ENCODE measurements at regions not wholly inside any gene's neighbourhood (a gene's known extent, or its start where the extent isn't known, plus 50 kb on each side); places are given as distances from the start of the nearest gene placed in this dataset.

GRCh38 chr5:86030753-86031152 is 587.0 kb upstream of the COX7C start:
- H4K20me1 ChIP-seq (ENCODE audit: insufficient read depth, low read length, poor library complexity, severe bottlenecking) = no peaks in the 10 kb centered on the region
- H3K9me3 ChIP-seq (ENCODE audit: insufficient read depth, low read depth, low read length) = no peaks in the 10 kb centered on the region
- H3F3A ChIP-seq (ENCODE audit: low read depth) = no peaks in the 10 kb centered on the region
- no peaks in the 10 kb centered on the region for H3K4me1 ChIP-seq (ENCODE audit: insufficient read depth, low read length, poor library complexity, severe bottlenecking)
- H3K27me3 ChIP-seq (ENCODE audit: insufficient read depth, low read length, poor library complexity, severe bottlenecking) = no peaks in the 10 kb centered on the region
- H3K79me2 ChIP-seq (ENCODE audit: insufficient read depth, low read length) = no peaks in the 10 kb centered on the region
- H3K9ac ChIP-seq (ENCODE audit: low read depth, low read length, poor library complexity, severe bottlenecking) = no peak overlapping the region
- H3K36me3 ChIP-seq (ENCODE audit: insufficient read depth, low read length) = no peaks in the 10 kb centered on the region
- TF ChIP-seq EZH2phosphoT487 (IDR thresholded peaks at IDR 0.05; ENCODE audit: borderline replicate concordance) = no peak
- no peak for TF ChIP-seq CTCF (conservative IDR thresholded peaks at IDR 0.05; ENCODE audit: low read length)
- H3K4me3 ChIP-seq (ENCODE audit: low read length, poor library complexity, severe bottlenecking) = no peak overlapping the region
- H2AFZ ChIP-seq (ENCODE audit: low read length) = no peak overlapping the region
- no peak overlapping the region for H3K4me2 ChIP-seq (ENCODE audit: low read depth, low read length, poor library complexity, severe bottlenecking)
- no peaks in the 10 kb centered on the region for H3K9me2 ChIP-seq (replicated peaks; ENCODE audit: low read depth, low read length)

- H3K79me2 ChIP-seq (ENCODE audit: insufficient read depth, low read length) = no peaks in the 10 kb centered on the region
- H2AFZ ChIP-seq (ENCODE audit: low read length) = no peak overlapping the region
- no peak overlapping the region for H3K9ac ChIP-seq (ENCODE audit: low read depth, low read length, poor library complexity, severe bottlenecking)
- no peaks in the 10 kb centered on the region for H3K9me2 ChIP-seq (replicated peaks; ENCODE audit: low read depth, low read length)
- H3K4me3 ChIP-seq (ENCODE audit: low read length, poor library complexity, severe bottlenecking) = no peak overlapping the region
- no peaks in the 10 kb centered on the region for H3K27me3 ChIP-seq (ENCODE audit: insufficient read depth, low read length, poor library complexity, severe bottlenecking)
- H3K36me3 ChIP-seq (ENCODE audit: insufficient read depth, low read length) = no peaks in the 10 kb centered on the region
- no peaks in the 10 kb centered on the region for H3K9me3 ChIP-seq (ENCODE audit: insufficient read depth, low read depth, low read length)
- H4K20me1 ChIP-seq (ENCODE audit: insufficient read depth, low read length, poor library complexity, severe bottlenecking) = no peaks in the 10 kb centered on the region
- H3K4me1 ChIP-seq (ENCODE audit: insufficient read depth, low read length, poor library complexity, severe bottlenecking) = no peaks in the 10 kb centered on the region
- TF ChIP-seq CTCF (conservative IDR thresholded peaks at IDR 0.05; ENCODE audit: low read length) (no peak), EZH2phosphoT487 (IDR thresholded peaks at IDR 0.05; ENCODE audit: borderline replicate concordance) (no peak)
- no peak overlapping the region for H3K4me2 ChIP-seq (ENCODE audit: low read depth, low read length, poor library complexity, severe bottlenecking)
- no peaks in the 10 kb centered on the region for H3F3A ChIP-seq (ENCODE audit: low read depth)
Observed at GRCh38 chr5:86038566-86038965, 579.2 kb upstream of the COX7C start.

- Histone ChIP-seq H3K9ac (ENCODE audit: low read depth, low read length, poor library complexity, severe bottlenecking) (no peak overlapping the region), H4K20me1 (ENCODE audit: insufficient read depth, low read length, poor library complexity, severe bottlenecking) (no peaks in the 10 kb centered on the region), H3K79me2 (ENCODE audit: insufficient read depth, low read length) (no peaks in the 10 kb centered on the region), H2AFZ (ENCODE audit: low read length) (no peak overlapping the region), H3K4me2 (ENCODE audit: low read depth, low read length, poor library complexity, severe bottlenecking) (no peak overlapping the region), H3K4me1 (ENCODE audit: insufficient read depth, low read length, poor library complexity, severe bottlenecking) (no peaks in the 10 kb centered on the region), H3K4me3 (ENCODE audit: low read length, poor library complexity, severe bottlenecking) (no peak overlapping the region), H3K36me3 (ENCODE audit: insufficient read depth, low read length) (no peaks in the 10 kb centered on the region), H3F3A (ENCODE audit: low read depth) (no peaks in the 10 kb centered on the region), H3K27me3 (ENCODE audit: insufficient read depth, low read length, poor library complexity, severe bottlenecking) (no peaks in the 10 kb centered on the region), H3K9me3 (ENCODE audit: insufficient read depth, low read depth, low read length) (no peaks in the 10 kb centered on the region), H3K9me2 (replicated peaks; ENCODE audit: low read depth, low read length) (no peaks in the 10 kb centered on the region)
- no peak for TF ChIP-seq EZH2phosphoT487 (IDR thresholded peaks at IDR 0.05; ENCODE audit: borderline replicate concordance)
Observed at GRCh38 chr5:86039351-86039750, 578.4 kb upstream of the COX7C start.

GRCh38 chr5:86070719-86071118 is 547.0 kb upstream of the COX7C start:
- Histone ChIP-seq H3K9me3 (ENCODE audit: insufficient read depth, low read depth, low read length) (no peaks in the 10 kb centered on the region), H4K20me1 (ENCODE audit: insufficient read depth, low read length, poor library complexity, severe bottlenecking) (no peaks in the 10 kb centered on the region), H3K4me2 (ENCODE audit: low read depth, low read length, poor library complexity, severe bottlenecking) (no peak overlapping the region), H3K79me2 (ENCODE audit: insufficient read depth, low read length) (no peaks in the 10 kb centered on the region), H3K36me3 (ENCODE audit: insufficient read depth, low read length) (no peaks in the 10 kb centered on the region), H3K27me3 (ENCODE audit: insufficient read depth, low read length, poor library complexity, severe bottlenecking) (no peaks in the 10 kb centered on the region), H3F3A (ENCODE audit: low read depth) (no peaks in the 10 kb centered on the region), H3K9ac (ENCODE audit: low read depth, low read length, poor library complexity, severe bottlenecking) (no peak overlapping the region), H3K9me2 (replicated peaks; ENCODE audit: low read depth, low read length) (no peaks in the 10 kb centered on the region), H3K4me3 (ENCODE audit: low read length, poor library complexity, severe bottlenecking) (no peak overlapping the region), H2AFZ (ENCODE audit: low read length) (no peak overlapping the region), H3K4me1 (ENCODE audit: insufficient read depth, low read length, poor library complexity, severe bottlenecking) (no peaks in the 10 kb centered on the region)
- TF ChIP-seq CTCF (conservative IDR thresholded peaks at IDR 0.05; ENCODE audit: low read length) = no peak
- TF ChIP-seq EZH2phosphoT487 (IDR thresholded peaks at IDR 0.05; ENCODE audit: borderline replicate concordance) = no peak

Measured in Loucy (cell line).